HG03159 (cell line): ENCODE measurements at regions not wholly inside any gene's neighbourhood (a gene's known extent, or its start where the extent isn't known, plus 50 kb on each side); places are given as distances from the start of the nearest gene placed in this dataset.

Experiments
- ATAC-seq: cut with Tn5 transposase; IDR thresholded peaks from one replicate; pipeline ENCODE4 v1.9.1; 2021; ENCODE audit warnings: mild to moderate bottlenecking, moderate library complexity; ENCODE audit not compliant: unreplicated experiment

DNA sequence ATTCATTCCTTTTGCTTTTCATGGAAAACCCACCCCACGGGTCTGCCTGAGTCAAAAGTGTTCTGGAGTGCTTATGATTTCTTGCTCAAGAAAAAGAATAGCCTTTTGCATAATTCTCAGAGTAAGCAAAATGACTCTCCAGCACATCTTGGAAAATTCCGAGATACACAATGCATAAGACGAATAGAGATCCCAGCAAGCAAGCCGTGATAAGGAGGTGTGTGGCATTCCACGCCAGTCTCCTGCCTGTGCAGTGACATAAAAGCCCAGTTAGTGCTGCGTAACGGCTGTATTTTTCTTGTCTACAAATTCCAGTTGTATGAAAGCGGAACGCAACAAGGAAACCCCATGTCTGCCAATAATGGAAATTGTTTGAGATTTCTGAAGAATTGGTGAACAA, 237.9 kb upstream of the GATB start:
- ATAC-seq: no peak

DNA sequence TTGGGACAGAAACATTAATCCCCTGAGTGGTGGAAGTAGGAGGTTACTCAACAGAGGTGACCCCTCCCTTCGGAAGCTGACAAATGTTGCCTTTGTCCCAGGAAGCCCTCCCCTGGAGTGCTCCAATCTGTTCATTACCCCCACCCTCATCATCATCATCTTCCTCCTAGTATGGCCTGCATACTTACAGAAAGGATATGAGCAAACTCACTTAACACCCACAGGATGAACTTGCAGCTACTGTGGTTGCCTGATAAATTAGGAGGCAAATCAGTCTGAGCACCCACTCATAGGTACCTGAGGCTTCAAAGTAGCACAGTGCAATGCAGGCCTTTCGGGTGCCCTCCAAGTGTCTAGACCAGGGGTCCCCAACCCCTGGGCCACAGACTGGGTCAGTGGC, 236.7 kb upstream of the GATB start:
- ATAC-seq: no peak

DNA sequence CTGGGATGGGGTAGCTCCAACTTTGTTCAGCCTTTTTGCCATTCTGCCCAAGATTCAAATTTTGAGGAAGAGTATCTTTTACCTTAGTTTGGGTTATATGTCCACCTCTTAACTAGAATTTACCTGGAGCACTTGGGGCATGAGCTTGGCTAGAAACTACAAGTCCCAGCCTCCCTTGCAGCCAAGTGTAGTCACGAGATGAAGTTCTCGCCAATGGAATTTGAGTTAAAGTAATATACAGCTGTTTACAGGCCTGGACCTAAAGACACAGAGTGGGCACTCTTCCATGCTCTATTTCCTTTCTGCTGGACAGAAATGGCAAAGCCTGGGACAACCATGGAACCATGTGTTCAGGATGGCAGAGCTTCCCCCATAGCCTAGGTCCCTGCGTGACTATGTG, 233.6 kb upstream of the GATB start:
- ATAC-seq: no peak

DNA sequence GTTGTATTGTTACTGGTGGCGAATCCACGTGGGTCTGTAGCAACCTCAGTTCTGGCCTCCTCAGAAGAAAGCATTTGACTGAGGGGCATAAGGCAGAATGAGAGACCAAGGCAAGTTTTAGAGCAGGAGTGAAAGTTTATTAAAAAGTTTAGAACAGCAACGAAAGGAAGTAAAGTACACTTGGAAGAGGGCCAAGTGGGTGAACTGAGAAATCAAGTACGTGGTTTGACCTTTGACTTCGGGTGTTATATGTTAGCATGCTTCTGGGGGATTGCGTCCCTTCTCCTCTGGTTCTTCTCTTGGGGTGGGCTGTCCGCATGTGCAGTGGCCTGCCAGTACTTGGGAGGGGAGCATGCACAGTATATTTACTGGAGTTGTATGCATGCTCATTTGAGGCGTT, 232.7 kb upstream of the GATB start:
- no peak for ATAC-seq

DNA sequence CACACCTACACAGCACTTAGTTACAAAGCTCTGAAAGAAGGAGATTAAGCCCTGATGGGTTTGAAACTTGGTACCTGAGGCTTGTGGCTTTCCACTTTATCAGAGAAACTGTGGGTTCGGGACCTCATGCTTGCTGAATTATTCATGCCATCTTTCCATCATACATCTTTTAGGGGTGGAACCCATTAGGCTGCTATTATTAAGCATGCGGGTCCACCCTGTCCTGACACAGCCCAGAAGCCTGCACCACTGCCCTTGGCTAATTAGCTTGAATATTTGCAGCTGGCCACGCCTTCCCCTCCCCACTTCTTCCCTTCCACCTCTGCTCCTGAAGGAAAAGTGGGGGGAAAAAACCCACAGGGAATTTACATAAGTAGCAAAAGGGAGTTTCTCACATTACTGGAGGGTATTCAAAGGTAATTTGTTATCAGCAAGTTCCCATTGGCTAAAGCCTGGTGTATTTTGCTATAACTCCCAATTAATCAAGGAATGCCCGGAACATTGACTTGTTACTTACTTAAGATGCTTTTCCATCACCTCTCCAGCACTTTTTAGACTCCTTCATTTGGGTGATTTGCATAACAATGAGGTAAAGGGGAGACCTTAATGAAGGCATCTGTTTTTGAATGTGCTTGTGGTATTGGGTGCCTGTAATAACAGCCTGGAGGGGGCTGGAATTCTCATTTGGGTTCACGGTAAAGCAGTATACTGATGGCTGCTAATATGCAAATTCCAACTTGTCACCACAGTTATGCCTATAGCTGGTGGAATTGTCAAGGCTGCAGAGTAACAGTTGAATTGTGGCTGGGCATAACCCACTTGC, 231.7 kb upstream of the GATB start:
- no peak for ATAC-seq

DNA sequence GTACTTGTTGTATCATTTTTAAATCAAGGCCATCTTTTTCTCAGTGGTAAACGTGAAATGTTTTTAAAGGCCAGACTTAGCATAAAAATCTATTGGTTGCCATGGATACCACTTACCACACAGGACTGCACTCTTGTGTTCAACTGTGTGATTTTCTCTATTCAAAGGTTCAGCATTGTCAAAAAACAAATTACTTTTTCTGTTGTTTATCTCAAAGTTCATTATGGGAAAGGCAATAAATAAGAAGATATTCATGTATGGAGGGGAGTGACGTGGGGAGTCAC, 231.0 kb upstream of the GATB start:
- no peak for ATAC-seq

DNA sequence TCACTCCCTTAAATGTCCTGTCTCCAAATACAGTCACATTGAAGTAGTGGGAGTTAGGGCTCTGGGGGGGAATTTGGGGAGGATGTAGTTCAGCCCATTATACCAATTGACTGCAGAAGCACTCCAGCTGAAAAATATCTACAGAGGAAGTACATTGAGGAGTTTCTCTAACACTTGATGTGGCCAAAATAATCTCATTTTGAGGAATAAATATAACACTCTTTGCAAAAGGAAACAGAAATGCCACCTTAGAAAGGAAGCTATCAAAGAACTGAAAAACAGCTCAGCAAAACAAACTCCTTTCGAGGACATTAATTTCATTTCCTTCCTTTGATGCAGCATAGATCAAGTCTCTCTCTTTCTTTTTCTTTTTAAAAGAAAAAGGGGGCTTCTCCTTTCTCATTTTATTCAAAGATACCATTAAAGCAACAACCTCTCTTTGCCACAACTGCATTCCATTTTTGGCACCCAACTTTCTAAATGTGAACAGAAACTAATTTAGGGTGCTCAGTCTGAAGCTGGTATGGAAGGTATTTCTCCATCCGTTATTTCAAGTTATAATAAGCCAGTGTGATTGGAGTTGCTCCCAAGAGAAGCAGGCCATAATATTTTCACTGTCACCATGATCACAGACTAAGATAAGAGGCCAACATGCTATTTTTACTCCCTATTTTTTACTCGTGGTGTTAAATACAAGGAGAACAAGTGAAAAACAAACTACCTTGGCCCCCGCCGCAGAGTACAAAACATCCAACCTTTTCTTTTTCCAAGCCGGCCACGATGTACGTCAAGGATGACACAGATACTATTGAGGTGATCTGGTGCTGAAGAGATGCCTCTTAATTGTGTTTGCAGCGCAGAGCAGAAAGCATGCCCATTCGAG, 230.4 kb upstream of the GATB start:
- no peak for ATAC-seq

DNA sequence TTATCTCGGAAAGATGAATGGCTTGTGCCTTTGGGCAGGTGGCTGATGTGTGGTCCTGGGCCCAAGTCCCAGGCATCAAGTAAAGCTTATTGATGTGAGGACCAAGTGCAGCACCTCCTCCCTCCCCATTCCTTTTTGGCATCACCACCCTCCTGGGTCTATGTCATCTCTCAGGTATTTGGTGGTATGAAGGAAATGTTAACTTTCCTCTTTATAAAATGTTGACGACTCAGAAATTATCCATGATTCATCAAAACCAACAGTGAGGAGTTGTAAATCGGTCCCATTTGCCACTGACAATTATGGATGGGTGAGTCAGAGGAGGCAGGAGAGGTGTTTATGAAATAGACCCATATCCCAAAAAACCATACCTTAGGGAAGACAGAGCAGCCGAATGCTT, 229.4 kb upstream of the GATB start:
- no peak for ATAC-seq

DNA sequence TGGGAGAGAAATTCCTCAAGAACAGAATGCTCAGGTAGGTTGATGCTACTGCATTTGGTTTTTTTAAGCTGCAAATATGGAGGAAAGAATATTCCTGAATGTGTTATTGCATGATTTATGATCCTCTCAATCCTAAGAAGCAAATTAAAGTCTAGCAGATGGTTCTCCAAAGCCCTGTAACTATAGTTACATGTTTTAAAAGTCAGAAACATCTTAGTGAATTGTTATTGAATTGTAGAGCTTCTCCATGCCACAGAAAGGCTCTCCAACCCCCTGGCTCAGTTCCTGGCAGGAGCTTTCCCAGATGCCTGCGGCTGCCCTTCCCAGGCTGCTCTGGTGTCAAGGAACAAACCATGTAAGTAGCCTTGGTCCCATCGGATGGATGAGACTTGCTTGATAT, 227.8 kb upstream of the GATB start:
- ATAC-seq: no peak

DNA sequence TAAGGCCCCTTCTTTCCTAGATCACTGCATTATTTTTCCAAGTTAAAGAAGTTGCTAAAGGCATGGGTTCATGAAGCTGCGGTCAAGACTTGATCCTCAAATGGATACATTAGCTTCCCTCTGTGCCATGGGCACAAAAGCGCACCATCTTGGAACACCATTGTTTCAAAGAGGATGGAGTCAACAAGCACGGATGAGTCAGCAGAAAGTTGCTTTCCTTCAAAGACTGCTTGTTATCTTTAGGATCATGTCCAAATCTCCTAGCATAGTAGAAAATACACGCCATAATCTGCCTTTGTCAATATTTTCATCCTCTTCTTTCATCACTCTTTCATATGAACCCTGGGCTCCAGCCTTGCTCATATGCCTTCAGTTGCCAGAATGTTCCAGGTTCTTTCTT, 226.8 kb upstream of the GATB start:
- ATAC-seq: no peak

DNA sequence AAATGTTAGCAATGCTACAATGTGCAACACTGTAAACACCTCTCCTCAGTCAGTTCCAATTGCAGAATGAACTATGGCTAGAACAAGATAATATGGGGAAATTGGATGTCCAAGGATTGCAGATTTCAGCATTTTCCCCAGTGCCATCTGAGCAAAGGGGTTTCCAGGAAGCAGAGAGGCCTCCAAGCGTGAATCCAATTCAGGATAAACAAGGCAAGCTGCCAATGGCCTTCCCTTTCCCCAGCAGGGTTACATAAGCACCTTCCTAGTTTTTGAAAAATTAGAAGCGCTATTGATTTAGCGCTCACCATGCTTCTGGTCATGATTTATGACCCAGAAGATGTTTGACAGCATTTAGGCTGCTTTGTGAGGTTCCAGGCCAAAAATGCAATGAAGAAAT, 223.0 kb upstream of the GATB start:
- no peak for ATAC-seq

DNA sequence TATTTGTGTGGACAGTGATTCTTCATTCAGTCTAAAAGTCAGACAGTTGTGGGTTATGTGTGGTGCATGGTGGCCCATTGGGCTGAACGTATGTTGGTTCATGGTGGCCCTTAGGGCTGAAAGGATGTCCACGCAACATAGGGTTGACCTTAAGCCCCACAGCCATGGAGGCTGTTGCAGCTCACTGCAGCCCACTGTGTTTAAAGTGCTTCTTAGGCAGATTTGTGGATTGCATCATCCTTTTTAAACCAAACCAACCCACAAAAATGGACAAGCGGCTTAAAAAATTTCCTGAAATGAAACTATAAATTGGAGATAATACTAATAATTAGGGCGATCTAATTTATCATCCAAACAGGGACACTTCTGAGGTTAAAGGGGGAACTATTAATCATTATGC, 219.0 kb upstream of the GATB start:
- ATAC-seq: no peak

DNA sequence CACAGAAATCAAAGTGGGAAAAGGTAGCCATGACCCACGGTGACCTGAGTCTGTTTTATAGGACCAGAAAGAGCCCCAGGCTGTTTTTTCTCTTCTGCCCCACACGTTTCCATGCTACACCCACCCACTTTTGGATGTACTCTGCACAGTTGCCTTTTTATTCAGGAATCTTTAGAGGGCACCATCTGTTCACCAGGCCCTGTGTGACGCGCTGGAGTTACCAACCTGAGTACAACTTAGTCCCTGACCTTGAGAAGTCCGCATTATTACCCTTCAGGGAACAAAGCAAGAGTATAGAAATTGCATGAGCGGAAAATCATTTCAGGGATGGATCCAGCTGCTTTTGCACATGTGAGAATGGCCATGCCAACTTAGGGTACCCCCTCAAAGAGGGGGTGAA, 207.8 kb upstream of the GATB start:
- ATAC-seq: no peak

DNA sequence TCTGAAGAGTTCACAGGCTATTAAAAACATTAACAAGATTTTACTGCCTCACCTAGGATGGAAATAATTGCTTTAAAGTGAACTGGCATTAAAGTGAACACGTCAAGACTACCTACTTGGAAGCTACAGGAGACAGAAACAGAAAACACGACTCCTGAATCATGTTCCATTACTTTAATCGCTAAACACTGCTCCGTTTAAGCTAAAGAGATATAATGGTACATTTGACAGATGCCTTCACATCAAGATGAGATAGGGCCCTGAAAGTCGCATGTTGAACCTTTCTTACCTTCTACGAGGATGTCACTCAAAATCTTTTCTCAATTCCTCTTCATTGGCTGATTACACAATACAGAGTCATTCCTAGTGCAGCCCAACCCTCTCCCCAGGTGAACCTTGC, 206.3 kb upstream of the GATB start:
- no peak for ATAC-seq

DNA sequence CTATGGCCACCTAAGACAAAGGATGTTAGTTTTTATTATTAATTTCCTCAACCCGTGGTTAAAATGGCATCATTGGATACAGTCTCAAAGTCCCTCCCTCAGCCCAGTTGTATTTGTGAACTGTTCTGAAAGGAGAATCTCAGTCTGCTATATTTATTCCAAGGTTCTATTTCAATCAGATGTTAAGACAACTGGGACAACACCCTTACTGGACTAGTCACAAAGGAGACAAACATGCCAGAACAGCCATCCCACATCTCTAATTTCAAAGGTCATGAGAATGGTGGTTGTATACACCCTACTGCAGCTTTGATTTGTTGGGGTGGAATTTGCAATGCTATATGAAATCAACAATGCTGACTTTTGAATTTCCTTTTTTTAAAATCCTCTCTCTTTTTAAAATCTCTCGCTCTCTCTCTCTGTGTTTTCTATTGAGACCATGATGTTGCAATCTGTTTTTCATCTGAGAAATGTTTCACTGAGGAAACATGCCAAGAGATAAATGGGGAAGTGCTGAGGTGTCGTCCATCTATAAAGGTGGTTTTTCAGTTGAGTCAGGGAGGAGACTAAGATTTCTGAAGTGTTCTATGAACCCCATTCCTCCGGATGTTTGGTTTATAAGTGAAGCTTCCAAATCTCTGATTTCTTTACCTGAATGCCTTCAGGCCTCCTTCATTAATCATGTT, 201.5 kb upstream of the GATB start:
- ATAC-seq: no peak

DNA sequence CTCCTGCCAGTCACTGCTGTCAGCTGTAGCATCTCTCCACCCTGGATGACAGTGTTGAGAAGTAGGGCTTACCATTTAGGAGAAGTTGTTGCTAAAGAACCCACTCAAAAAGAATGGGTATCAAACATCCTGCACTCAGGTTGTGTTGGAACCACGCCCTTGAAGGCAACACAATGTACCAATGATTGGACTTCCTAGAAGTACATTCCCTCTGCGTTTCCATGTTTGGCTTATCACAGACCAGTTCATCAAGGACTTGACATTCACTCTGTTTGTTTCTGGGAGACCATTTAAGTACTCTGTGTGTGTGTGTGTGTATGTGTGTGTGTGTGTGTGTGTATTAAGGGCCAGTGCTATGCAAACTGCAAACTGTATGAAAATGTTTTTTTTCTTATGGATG, 200.6 kb upstream of the GATB start:
- ATAC-seq: no peak

DNA sequence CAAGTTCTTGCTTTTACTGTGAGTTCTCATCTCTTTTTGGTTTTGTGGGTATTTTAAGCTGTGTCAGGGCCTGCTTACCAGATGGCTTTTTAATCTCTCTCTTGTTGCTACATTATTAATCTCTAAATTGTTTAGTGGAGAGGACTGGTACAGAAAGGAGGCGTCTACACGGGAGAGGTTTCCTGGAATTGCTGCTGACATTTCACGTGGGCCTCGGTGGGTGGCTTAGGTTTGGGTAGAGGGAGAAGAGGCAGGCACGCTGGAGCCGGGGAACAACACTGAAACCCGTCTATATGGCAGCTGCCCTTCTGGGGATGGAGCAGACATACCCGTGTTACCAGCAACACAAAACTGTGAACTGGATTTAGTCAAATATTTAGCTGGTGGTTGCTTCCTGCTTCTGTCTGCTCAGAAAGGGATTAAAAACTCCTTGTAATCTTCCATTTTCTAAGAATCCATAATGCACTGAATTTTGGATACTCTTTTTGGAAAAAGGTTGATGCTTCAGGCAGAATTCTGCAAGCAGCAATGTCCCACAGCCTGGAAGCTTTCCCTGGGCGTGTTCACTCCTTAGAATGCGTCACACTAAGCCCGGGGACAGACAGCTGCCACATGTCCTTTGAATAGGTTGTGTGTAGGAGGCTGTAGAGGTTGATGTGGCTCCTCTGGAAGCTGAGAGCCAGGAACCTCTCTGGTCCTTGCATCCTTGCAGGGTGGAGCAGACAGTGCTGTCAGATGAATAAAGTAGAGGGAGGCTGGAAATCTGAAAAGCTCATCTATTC, 199.8 kb upstream of the GATB start:
- ATAC-seq: no peak

DNA sequence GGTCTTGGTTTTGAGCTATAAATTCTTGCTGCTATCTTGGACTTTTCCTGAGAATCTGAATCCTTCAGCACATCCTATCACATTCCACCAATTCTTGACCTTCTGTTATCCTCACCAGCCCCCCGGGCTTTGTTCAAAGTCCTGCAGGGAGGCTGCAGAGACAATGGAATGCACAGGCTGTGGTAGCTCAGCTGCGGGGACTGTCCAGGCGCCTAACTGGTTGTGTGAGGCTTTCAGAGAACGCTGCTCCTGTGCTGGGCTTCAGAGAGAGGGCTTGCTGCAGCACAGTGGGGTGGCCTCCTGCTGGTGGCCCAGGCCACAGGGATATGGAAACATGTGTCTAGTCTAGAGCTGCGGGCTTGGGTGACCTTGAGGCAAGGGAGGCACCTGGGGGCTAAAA, 196.3 kb upstream of the GATB start:
- ATAC-seq: no peak

DNA sequence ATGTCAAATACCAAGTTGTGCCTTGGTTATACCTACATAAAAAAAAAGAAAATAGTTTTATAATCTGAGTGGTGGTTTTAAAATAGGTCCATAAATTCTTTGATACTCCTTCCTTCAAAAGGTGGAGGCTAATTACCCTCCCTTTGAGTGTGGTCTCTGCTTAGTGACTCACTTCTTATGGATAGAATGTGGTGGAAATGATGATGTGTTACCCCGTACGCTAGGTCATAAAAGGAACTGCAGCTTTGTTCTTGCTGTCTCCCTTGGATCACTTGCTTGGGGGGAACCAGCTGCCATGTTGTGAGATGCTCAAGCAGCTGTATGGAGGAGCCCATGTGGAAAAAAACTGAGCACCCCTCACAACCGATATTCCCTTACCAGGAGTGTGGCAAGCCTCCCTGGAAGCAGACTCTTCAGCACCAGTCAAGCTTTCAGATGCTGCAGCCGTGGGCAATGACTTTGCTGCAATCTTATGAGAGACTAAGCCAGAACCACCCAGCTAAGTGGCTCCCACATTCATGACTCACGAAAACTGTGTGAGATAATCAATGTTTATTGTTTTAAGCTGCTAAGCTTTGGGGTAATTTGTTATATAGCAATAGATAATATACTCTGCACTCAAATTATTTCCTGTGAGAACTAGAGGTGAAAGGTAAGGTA, 195.0 kb upstream of the GATB start:
- ATAC-seq: no peak

DNA sequence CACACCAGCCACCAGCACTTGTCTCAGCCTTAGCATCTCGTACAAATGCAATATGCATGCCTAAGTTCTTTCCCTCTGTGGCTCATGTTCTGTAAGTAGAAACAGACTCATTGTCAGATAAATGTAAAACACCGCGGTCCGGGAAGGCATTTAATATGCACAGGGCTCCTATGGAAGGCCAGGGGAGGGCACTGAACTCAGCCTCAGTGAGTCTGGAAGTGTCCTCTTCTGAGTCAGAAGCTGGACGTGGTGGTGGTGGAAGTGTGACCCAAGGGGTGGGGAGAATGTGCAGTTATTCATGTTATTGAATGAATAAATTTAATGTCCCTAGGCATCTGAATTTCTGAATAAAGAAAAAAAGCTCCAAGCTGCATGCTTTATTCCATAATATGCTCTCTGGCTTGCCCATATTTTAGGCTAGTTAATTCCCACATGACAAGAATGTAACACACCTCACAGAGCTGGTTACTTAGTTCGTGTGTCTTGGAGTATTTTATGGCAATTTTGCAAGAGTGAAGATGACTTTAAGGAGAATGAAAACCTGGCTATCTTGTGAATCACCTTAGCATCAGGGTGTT, 193.1 kb upstream of the GATB start:
- ATAC-seq: no peak
